CD14-positive monocyte (primary cell): ENCODE measurements at regions not wholly inside any gene's neighbourhood (a gene's known extent, or its start where the extent isn't known, plus 50 kb on each side); places are given as distances from the start of the nearest gene placed in this dataset.

ENCODE experiments used
- DNase-seq, 3 donors: peaks; one replicate each; pipeline ENCODE4 v3.0.0-alpha.2; 2011 to 2022
- H2AFZ ChIP-seq: 2 replicates; pipeline ENCODE4 v1.6.0; 2012; ENCODE audit warnings: mild to moderate bottlenecking, low read depth, low read length, inconsistent platforms; ENCODE audit not compliant: insufficient read depth, poor library complexity, severe bottlenecking
- H3K27ac ChIP-seq, 2 donors: 1 replicate in 1 of 2; 2 replicates in 1 of 2; pipeline ENCODE4 v1.5.1; 2012 to 2013; ENCODE audit warnings: low read length in 2 of 2, control low read depth in 1 of 2, inconsistent platforms in 1 of 2, low read depth in 1 of 2, mild to moderate bottlenecking in 1 of 2
- H3K27me3 ChIP-seq, 2 donors: one replicate each; pipeline versions ENCODE4 v1.6.0 to v1.6.1; 2011 to 2013; ENCODE audit warnings: low read length in 2 of 2; ENCODE audit not compliant: control insufficient read depth in 2 of 2, insufficient read depth in 2 of 2
- H3K36me3 ChIP-seq, 2 donors: replicated peaks in 1 of 2; 1 replicate in 1 of 2; 2 replicates in 1 of 2; pipeline versions ENCODE4 v1.5.1 to v1.6.1; 2012 to 2013; ENCODE audit warnings: low read length in 2 of 2, control low read depth in 1 of 2, inconsistent platforms in 1 of 2, mild to moderate bottlenecking in 1 of 2; ENCODE audit not compliant: insufficient read depth in 2 of 2, control insufficient read depth in 1 of 2
- H3K4me1 ChIP-seq, 2 donors: 1 replicate in 1 of 2; 2 replicates in 1 of 2; pipeline versions ENCODE4 v1.5.1 to v1.6.1; 2012 to 2013; ENCODE audit warnings: low read length in 2 of 2, control low read depth in 1 of 2, inconsistent platforms in 1 of 2, mild to moderate bottlenecking in 1 of 2, moderate library complexity in 1 of 2; ENCODE audit not compliant: insufficient read depth in 2 of 2, control insufficient read depth in 1 of 2
- H3K4me2 ChIP-seq: replicated peaks from 2 replicates; pipeline ENCODE3; 2012; ENCODE audit warnings: low read length, moderate library complexity, mild to moderate bottlenecking; ENCODE audit not compliant: poor library complexity, severe bottlenecking; ENCODE audit errors: extremely low read depth
- H3K4me3 ChIP-seq, 3 experiments: fragments of 200-600 bp in 1 of 3; sonication (generic) in 1 of 3; replicated peaks in 1 of 3; 1 replicate in 2 of 3; 2 replicates in 1 of 3; pipeline ENCODE4 v1.5.1; 2011 to 2013; ENCODE audit warnings: low read length in 3 of 3, mild to moderate bottlenecking in 3 of 3, control low read depth in 2 of 3, low read depth in 2 of 3, inconsistent platforms in 1 of 3, moderate library complexity in 1 of 3
- H3K79me2 ChIP-seq: 2 replicates; pipeline ENCODE4 v1.6.0; 2012; ENCODE audit warnings: mild to moderate bottlenecking, control low read depth, inconsistent platforms, low read length, moderate library complexity; ENCODE audit not compliant: insufficient read depth
- H3K9ac ChIP-seq: 2 replicates; pipeline ENCODE4 v1.6.0; 2017; ENCODE audit warnings: low read length, mild to moderate bottlenecking; ENCODE audit not compliant: insufficient read depth, poor library complexity, severe bottlenecking
- H3K9me3 ChIP-seq, 2 donors: replicated peaks in 1 of 2; 1 replicate in 1 of 2; 2 replicates in 1 of 2; pipeline versions ENCODE4 v1.5.1 to v1.6.1; 2012 to 2013; ENCODE audit warnings: low read length in 2 of 2, control low read depth in 1 of 2; ENCODE audit not compliant: control insufficient read depth in 1 of 2, insufficient read depth in 1 of 2
- H4K20me1 ChIP-seq: 2 replicates; pipeline ENCODE4 v1.6.0; 2012; ENCODE audit warnings: mild to moderate bottlenecking, low read length, control low read depth, moderate library complexity; ENCODE audit not compliant: insufficient read depth
- H3K27ac Mint-ChIP-seq, 7 donors: one replicate each; pipeline ENCODE4 v1.8.0; 2020; ENCODE audit warnings: mild to moderate bottlenecking in 7 of 7, mixed read lengths in 7 of 7, moderate library complexity in 6 of 7, inconsistent platforms in 2 of 7
- H3K27me3 Mint-ChIP-seq, 3 donors: one replicate each; pipeline ENCODE4 v1.8.0; 2021 to 2022; ENCODE audit warnings: low read depth in 3 of 3, mild to moderate bottlenecking in 3 of 3, mixed read lengths in 3 of 3, moderate library complexity in 3 of 3, inconsistent platforms in 1 of 3
- H3K36me3 Mint-ChIP-seq, 2 donors: one replicate each; pipeline ENCODE4 v1.8.0; 2020; ENCODE audit warnings: mixed read lengths in 2 of 2, inconsistent platforms in 1 of 2, mild to moderate bottlenecking in 1 of 2
- H3K4me1 Mint-ChIP-seq: one replicate; pipeline ENCODE4 v1.8.0; 2020; ENCODE audit warnings: mild to moderate bottlenecking, mixed read lengths
- H3K4me3 Mint-ChIP-seq, 2 donors: one replicate each; pipeline ENCODE4 v1.8.0; 2020; ENCODE audit warnings: mild to moderate bottlenecking in 2 of 2, mixed read lengths in 2 of 2, moderate library complexity in 1 of 2
- H3K9me3 Mint-ChIP-seq, 7 donors: one replicate each; pipeline ENCODE4 v1.8.0; 2020 to 2022; ENCODE audit warnings: mixed read lengths in 7 of 7, mild to moderate bottlenecking in 6 of 7, moderate library complexity in 6 of 7, inconsistent platforms in 2 of 7
- WGBS: methylation state at CpG from one replicate; pipeline ENCODE4 v1.1.5; 2013; ENCODE audit warnings: missing lambda C conversion rate; ENCODE audit not compliant: insufficient coverage; 5-methylcytosine and 5-hydroxymethylcytosine counted together
- intact Hi-C, 2 donors: fragments of 100-400 bp; cut with micrococcal nuclease; formaldehyde crosslinking; loops; one replicate each; pipeline versions ENCODE4 v1.15.0 to v1.15.1; 2023
- TF ChIP-seq, protein P1 (sequence below): fragments of 200-600 bp; IDR thresholded peaks from one replicate; pipeline ENCODE4 v1.8.0; 2022; ENCODE audit warnings: antibody characterized with exemption, mild to moderate bottlenecking

DNA sequence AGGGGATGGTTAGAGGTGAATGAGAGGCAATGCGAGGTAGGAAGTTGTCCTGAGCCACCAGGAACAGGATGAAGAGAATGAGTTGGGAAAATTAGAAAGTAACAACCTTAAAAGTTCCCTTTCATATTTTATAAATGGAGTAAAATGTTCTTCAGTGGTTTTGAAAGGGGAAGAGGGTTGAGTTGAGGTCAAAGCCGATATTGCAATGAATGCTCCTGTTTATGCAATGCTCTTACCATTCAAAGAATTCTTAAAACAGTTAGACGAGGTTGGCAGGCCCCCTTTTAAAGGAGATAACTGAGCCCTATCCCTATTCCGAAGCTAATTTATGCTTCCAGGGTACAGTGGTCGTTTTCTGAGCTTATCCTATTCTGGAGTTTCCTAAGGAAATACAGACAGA is 2110.3 kb upstream of the CELF4 start:
- intact Hi-C loops: no loop called here
- Histone ChIP-seq H3K9me3 (no peaks in the 10 kb centered on the region), H3K4me3 (no peak overlapping the region), H3K9ac (no peak overlapping the region), H4K20me1 (no peaks in the 10 kb centered on the region), H2AFZ (no peak overlapping the region), H3K79me2 (no peaks in the 10 kb centered on the region), H3K4me1 (peaks cover 12 to 19% of the 10 kb centered on the region in 2 donors), H3K27me3 (no peaks in the 10 kb centered on the region), H3K4me2 (peak overlapping the region; percentile 35), H3K27ac (no peak overlapping the region), H3K36me3 (no peaks in the 10 kb centered on the region)
- H3K9me3 Mint-ChIP-seq: peaks cover 0 to 5% (median 0%) of the 10 kb centered on the region in 7 donors
- H3K27ac Mint-ChIP-seq: peak overlapping the region in 3 of 7 donors; percentile 33 to 74 (median 61)
- DNase-seq: peak in 2 of 3 donors; percentile 1 to 3
- H3K27me3 Mint-ChIP-seq: peaks cover 0 to 2% (median 0%) of the 10 kb centered on the region in 3 donors
- TF ChIP-seq, protein P1, sequence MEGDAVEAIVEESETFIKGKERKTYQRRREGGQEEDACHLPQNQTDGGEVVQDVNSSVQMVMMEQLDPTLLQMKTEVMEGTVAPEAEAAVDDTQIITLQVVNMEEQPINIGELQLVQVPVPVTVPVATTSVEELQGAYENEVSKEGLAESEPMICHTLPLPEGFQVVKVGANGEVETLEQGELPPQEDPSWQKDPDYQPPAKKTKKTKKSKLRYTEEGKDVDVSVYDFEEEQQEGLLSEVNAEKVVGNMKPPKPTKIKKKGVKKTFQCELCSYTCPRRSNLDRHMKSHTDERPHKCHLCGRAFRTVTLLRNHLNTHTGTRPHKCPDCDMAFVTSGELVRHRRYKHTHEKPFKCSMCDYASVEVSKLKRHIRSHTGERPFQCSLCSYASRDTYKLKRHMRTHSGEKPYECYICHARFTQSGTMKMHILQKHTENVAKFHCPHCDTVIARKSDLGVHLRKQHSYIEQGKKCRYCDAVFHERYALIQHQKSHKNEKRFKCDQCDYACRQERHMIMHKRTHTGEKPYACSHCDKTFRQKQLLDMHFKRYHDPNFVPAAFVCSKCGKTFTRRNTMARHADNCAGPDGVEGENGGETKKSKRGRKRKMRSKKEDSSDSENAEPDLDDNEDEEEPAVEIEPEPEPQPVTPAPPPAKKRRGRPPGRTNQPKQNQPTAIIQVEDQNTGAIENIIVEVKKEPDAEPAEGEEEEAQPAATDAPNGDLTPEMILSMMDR: no peak
- H3K4me1 Mint-ChIP-seq: peaks cover 18% of the 10 kb centered on the region
- H3K36me3 Mint-ChIP-seq: no peaks in the 10 kb centered on the region
- no CpG with 5 or more reads among the region's 5 CpGs for WGBS
- peak overlapping the region in 1 of 2 donors; percentile 10 for H3K4me3 Mint-ChIP-seq

DNA sequence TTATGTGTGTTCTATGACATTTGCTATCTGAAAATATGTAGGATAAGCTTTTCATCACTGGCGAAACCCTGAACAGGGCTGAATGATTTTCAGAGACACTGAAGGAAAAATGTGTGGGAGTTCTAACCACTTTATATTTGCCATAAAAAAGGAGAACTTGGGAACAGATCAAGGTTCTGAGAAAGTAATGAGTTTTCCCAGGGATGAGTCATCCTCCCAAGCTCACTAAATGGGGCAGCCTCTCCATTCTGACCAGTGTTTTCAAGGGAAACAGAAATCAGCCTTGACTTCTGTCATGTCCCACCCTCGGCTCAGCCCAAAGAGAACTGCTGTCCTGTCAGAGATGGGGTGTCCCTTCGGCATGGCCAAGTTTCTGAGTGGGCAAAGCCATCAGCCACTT is 2109.8 kb upstream of the CELF4 start:
- Mint-ChIP-seq H3K4me1 (peaks cover 18% of the 10 kb centered on the region), H3K4me3 (no peak overlapping the region), H3K27ac (peak overlapping the region in 3 of 7 donors; percentile 33 to 74 (median 61)), H3K36me3 (no peaks in the 10 kb centered on the region), H3K27me3 (peaks cover 0 to 2% (median 0%) of the 10 kb centered on the region in 3 donors), H3K9me3 (peaks cover 0 to 5% (median 0%) of the 10 kb centered on the region in 7 donors)
- no peak overlapping the region for H3K9ac ChIP-seq
- no peaks in the 10 kb centered on the region for H3K79me2 ChIP-seq
- H3K27ac ChIP-seq: no peak overlapping the region
- no peak overlapping the region for H2AFZ ChIP-seq
- WGBS: 100% methylated on average over 1 of the region's 3 CpGs
- no peaks in the 10 kb centered on the region for H3K27me3 ChIP-seq
- peak in 1 of 3 donors; percentile 8 for DNase-seq
- intact Hi-C loops: no loop called here
- H3K36me3 ChIP-seq: no peaks in the 10 kb centered on the region
- no peak overlapping the region for H3K4me3 ChIP-seq
- H3K4me1 ChIP-seq: peaks cover 12 to 19% of the 10 kb centered on the region in 2 donors
- no peak overlapping the region for H3K4me2 ChIP-seq
- TF ChIP-seq, protein P1: no peak
- no peaks in the 10 kb centered on the region for H3K9me3 ChIP-seq
- H4K20me1 ChIP-seq: no peaks in the 10 kb centered on the region
